NCI-H2227 treated with DMSO at 0.1 percent for 48 hours (cell line): ENCODE measurements at regions not wholly inside any gene's neighbourhood (a gene's known extent, or its start where the extent isn't known, plus 50 kb on each side); places are given as distances from the start of the nearest gene placed in this dataset.

ENCODE experiments used
- DNase-seq: peaks from one replicate; lab custom pipeline; 2025; lab: John Stamatoyannopoulos, UW

- no peak for DNase-seq
These were observed 61.3 kb upstream of the TAB3 start for GRCh38 chrX:30950391-30950790.

- no peak for DNase-seq
These were observed 60.5 kb upstream of the TAB3 start for GRCh38 chrX:30949554-30949953.

- no peak for DNase-seq
These were observed 59.6 kb upstream of the TAB3 start for GRCh38 chrX:30948626-30949025.

GRCh38 chrX:30948051-30948450 lies 59.0 kb upstream of the TAB3 start:
- no peak for DNase-seq

GRCh38 chrX:30943984-30944383 lies 54.9 kb upstream of the TAB3 start:
- no peak for DNase-seq

GRCh38 chrX:30941898-30942297 lies 52.8 kb upstream of the TAB3 start:
- no peak for DNase-seq

- DNase-seq, result no peak
These were observed 50.9 kb upstream of the TAB3 start for GRCh38 chrX:30939928-30940327.
